ENCODE measurements at regions not wholly inside any gene's neighbourhood (a gene's known extent, or its start where the extent isn't known, plus 50 kb on each side); places are given as distances from the start of the nearest gene placed in this dataset.

- TF ChIP-seq POLR2AphosphoS5 (IDR thresholded peaks at IDR 0.05), result no peak
- TF ChIP-seq, protein P1, sequence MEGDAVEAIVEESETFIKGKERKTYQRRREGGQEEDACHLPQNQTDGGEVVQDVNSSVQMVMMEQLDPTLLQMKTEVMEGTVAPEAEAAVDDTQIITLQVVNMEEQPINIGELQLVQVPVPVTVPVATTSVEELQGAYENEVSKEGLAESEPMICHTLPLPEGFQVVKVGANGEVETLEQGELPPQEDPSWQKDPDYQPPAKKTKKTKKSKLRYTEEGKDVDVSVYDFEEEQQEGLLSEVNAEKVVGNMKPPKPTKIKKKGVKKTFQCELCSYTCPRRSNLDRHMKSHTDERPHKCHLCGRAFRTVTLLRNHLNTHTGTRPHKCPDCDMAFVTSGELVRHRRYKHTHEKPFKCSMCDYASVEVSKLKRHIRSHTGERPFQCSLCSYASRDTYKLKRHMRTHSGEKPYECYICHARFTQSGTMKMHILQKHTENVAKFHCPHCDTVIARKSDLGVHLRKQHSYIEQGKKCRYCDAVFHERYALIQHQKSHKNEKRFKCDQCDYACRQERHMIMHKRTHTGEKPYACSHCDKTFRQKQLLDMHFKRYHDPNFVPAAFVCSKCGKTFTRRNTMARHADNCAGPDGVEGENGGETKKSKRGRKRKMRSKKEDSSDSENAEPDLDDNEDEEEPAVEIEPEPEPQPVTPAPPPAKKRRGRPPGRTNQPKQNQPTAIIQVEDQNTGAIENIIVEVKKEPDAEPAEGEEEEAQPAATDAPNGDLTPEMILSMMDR (IDR thresholded peaks at IDR 0.05), result no peak
These were observed 66.8 kb downstream of the ARL6IP4 start for GRCh38 chr12:123047289-123047688.
